ENCODE measurements at regions not wholly inside any gene's neighbourhood (a gene's known extent, or its start where the extent isn't known, plus 50 kb on each side); places are given as distances from the start of the nearest gene placed in this dataset.

DNA sequence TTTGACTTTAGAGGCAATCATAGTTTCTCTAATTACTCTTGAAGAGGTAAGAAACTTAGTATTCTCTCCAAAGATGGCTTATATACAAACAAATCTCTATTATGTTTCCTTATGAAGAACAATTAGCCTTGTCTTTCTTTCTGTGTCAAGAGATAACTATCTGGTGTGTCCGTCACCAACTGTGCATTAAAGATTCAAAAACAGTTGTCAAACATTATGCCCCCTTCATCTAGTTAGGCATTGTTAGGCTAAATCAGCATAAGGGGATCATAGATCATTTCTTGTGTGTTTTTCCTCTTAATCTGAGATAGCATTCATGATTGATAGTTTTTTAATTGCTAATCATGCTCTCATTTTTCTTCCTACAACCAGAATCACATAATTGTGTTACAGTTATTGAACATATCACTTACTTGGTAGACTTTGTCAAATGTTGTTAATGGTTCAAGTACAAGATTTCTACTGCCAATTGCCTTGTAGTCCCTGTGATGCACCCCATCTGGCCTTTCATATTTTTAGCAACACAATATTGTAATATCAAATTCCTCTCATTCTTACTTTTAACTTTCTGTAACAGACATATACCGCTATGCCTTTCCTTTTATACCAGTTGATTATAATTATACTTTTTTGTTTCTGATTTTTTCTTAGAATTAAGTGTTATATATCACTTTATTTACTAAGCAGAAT is 612.7 kb downstream of the SLITRK6 start:
- no peaks in the 10 kb centered on the region for H3K9me2 ChIP-seq (replicated peaks; ENCODE audit: control insufficient read depth, low read length)
- H3K9me3 ChIP-seq (ENCODE audit: control insufficient read depth, insufficient read depth, low read length): no peaks in the 10 kb centered on the region
- H3K27me3 ChIP-seq (ENCODE audit: control insufficient read depth, low read length): no peaks in the 10 kb centered on the region
- no peak overlapping the region for H3K27ac ChIP-seq (ENCODE audit: low read depth, low read length)
- no peaks in the 10 kb centered on the region for H3F3A ChIP-seq (ENCODE audit: control insufficient read depth, insufficient read depth)
- H3K79me2 ChIP-seq (ENCODE audit: control insufficient read depth, low read length): no peaks in the 10 kb centered on the region
- no peaks in the 10 kb centered on the region for H4K20me1 ChIP-seq (ENCODE audit: control insufficient read depth, insufficient read depth, low read depth, low read length)
- no peak overlapping the region for H3K4me3 ChIP-seq (ENCODE audit: low read length)
- H3K36me3 ChIP-seq (ENCODE audit: control insufficient read depth, low read length): no peaks in the 10 kb centered on the region
- TF ChIP-seq, protein P1, sequence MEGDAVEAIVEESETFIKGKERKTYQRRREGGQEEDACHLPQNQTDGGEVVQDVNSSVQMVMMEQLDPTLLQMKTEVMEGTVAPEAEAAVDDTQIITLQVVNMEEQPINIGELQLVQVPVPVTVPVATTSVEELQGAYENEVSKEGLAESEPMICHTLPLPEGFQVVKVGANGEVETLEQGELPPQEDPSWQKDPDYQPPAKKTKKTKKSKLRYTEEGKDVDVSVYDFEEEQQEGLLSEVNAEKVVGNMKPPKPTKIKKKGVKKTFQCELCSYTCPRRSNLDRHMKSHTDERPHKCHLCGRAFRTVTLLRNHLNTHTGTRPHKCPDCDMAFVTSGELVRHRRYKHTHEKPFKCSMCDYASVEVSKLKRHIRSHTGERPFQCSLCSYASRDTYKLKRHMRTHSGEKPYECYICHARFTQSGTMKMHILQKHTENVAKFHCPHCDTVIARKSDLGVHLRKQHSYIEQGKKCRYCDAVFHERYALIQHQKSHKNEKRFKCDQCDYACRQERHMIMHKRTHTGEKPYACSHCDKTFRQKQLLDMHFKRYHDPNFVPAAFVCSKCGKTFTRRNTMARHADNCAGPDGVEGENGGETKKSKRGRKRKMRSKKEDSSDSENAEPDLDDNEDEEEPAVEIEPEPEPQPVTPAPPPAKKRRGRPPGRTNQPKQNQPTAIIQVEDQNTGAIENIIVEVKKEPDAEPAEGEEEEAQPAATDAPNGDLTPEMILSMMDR (IDR thresholded peaks at IDR 0.05; ENCODE audit: low read depth, low read length, poor library complexity, severe bottlenecking): no peak
- TF ChIP-seq EZH2phosphoT487 (IDR thresholded peaks at IDR 0.05; ENCODE audit: borderline replicate concordance, low read length): no peak
- H3K4me1 ChIP-seq (ENCODE audit: control insufficient read depth, low read length): no peaks in the 10 kb centered on the region
- H3K4me2 ChIP-seq (ENCODE audit: low read length): no peak overlapping the region

GRCh38 chr13:85174291-85174690 is 624.9 kb downstream of the SLITRK6 start:
- Histone ChIP-seq H3K79me2 (ENCODE audit: control insufficient read depth, low read length) (no peaks in the 10 kb centered on the region), H3K36me3 (ENCODE audit: control insufficient read depth, low read length) (no peaks in the 10 kb centered on the region), H3K9me2 (replicated peaks; ENCODE audit: control insufficient read depth, low read length) (no peaks in the 10 kb centered on the region), H3K4me2 (ENCODE audit: low read length) (no peak overlapping the region), H3F3A (ENCODE audit: control insufficient read depth, insufficient read depth) (no peaks in the 10 kb centered on the region), H3K27ac (ENCODE audit: low read depth, low read length) (no peak overlapping the region), H3K4me1 (ENCODE audit: control insufficient read depth, low read length) (no peaks in the 10 kb centered on the region), H4K20me1 (ENCODE audit: control insufficient read depth, insufficient read depth, low read depth, low read length) (no peaks in the 10 kb centered on the region), H3K27me3 (ENCODE audit: control insufficient read depth, low read length) (no peaks in the 10 kb centered on the region), H3K9me3 (ENCODE audit: control insufficient read depth, insufficient read depth, low read length) (no peaks in the 10 kb centered on the region), H3K4me3 (ENCODE audit: low read length) (no peak overlapping the region)
- TF ChIP-seq, protein P1 (IDR thresholded peaks at IDR 0.05; ENCODE audit: low read depth, low read length, poor library complexity, severe bottlenecking): no peak
- TF ChIP-seq EZH2phosphoT487 (IDR thresholded peaks at IDR 0.05; ENCODE audit: borderline replicate concordance, low read length): no peak

- Histone ChIP-seq H3K79me2 (ENCODE audit: control insufficient read depth, low read length) (no peaks in the 10 kb centered on the region), H4K20me1 (ENCODE audit: control insufficient read depth, insufficient read depth, low read depth, low read length) (no peaks in the 10 kb centered on the region), H3K4me1 (ENCODE audit: control insufficient read depth, low read length) (no peaks in the 10 kb centered on the region), H3K4me2 (ENCODE audit: low read length) (no peak overlapping the region), H3K9me2 (replicated peaks; ENCODE audit: control insufficient read depth, low read length) (no peaks in the 10 kb centered on the region), H3K27ac (ENCODE audit: low read depth, low read length) (no peak overlapping the region), H3K36me3 (ENCODE audit: control insufficient read depth, low read length) (no peaks in the 10 kb centered on the region), H3K9me3 (ENCODE audit: control insufficient read depth, insufficient read depth, low read length) (no peaks in the 10 kb centered on the region), H3K4me3 (ENCODE audit: low read length) (no peak overlapping the region), H3K27me3 (ENCODE audit: control insufficient read depth, low read length) (no peaks in the 10 kb centered on the region), H3F3A (ENCODE audit: control insufficient read depth, insufficient read depth) (no peaks in the 10 kb centered on the region)
- TF ChIP-seq, protein P1 (IDR thresholded peaks at IDR 0.05; ENCODE audit: low read depth, low read length, poor library complexity, severe bottlenecking): no peak
- TF ChIP-seq EZH2phosphoT487 (IDR thresholded peaks at IDR 0.05; ENCODE audit: borderline replicate concordance, low read length): no peak
Measured at GRCh38 chr13:85170372-85170771, 628.8 kb downstream of the SLITRK6 start.

All from DOHH2 (cell line).